ENCODE measurements at regions not wholly inside any gene's neighbourhood (a gene's known extent, or its start where the extent isn't known, plus 50 kb on each side); places are given as distances from the start of the nearest gene placed in this dataset.

DNA sequence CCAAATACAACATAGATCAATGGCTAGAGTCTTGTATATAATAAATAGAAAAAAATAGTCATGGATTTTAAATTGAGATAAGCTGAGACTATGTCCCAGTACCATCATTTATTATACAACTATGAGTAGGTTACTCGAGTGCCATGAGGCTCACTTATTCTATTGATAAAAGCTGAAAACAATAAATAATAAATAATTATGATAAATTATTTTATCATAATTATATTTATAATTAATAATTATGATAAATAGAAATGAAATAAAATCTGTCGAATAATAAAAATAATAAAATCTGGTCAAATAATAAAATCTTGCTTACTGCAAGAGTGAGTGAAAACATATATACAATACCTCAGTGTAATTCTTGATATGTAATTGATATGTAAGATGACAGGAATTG lies 801.4 kb downstream of the FAM181B start:
- TF ChIP-seq, protein P1, sequence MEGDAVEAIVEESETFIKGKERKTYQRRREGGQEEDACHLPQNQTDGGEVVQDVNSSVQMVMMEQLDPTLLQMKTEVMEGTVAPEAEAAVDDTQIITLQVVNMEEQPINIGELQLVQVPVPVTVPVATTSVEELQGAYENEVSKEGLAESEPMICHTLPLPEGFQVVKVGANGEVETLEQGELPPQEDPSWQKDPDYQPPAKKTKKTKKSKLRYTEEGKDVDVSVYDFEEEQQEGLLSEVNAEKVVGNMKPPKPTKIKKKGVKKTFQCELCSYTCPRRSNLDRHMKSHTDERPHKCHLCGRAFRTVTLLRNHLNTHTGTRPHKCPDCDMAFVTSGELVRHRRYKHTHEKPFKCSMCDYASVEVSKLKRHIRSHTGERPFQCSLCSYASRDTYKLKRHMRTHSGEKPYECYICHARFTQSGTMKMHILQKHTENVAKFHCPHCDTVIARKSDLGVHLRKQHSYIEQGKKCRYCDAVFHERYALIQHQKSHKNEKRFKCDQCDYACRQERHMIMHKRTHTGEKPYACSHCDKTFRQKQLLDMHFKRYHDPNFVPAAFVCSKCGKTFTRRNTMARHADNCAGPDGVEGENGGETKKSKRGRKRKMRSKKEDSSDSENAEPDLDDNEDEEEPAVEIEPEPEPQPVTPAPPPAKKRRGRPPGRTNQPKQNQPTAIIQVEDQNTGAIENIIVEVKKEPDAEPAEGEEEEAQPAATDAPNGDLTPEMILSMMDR (CRISPR knock-in tag; IDR thresholded peaks at IDR 0.05): no peak
- TF ChIP-seq POLR2AphosphoS5 (IDR thresholded peaks at IDR 0.05; ENCODE audit: low read depth, low read length) (no peak), ZNF563 (CRISPR knock-in tag; IDR thresholded peaks at IDR 0.05) (no peak), KAT8 (CRISPR knock-in tag; IDR thresholded peaks at IDR 0.05) (no peak), CBX2 (IDR thresholded peaks at IDR 0.05; ENCODE audit: low read depth, low read length) (no peak), CBX2 (CRISPR knock-in tag; IDR thresholded peaks at IDR 0.05; ENCODE audit: low read depth) (no peak), ZNF792 (CRISPR knock-in tag; IDR thresholded peaks at IDR 0.05) (no peak), CREM (IDR thresholded peaks at IDR 0.05) (no peak), CREM (CRISPR knock-in tag; IDR thresholded peaks at IDR 0.05) (no peak), ZNF790 (CRISPR knock-in tag; IDR thresholded peaks at IDR 0.05; ENCODE audit: borderline replicate concordance) (no peak), KLF16 (CRISPR knock-in tag; IDR thresholded peaks at IDR 0.05) (no peak), MYC (CRISPR knock-in tag; IDR thresholded peaks at IDR 0.05; ENCODE audit: borderline replicate concordance) (no peak)
- TF ChIP-seq, protein P2, sequence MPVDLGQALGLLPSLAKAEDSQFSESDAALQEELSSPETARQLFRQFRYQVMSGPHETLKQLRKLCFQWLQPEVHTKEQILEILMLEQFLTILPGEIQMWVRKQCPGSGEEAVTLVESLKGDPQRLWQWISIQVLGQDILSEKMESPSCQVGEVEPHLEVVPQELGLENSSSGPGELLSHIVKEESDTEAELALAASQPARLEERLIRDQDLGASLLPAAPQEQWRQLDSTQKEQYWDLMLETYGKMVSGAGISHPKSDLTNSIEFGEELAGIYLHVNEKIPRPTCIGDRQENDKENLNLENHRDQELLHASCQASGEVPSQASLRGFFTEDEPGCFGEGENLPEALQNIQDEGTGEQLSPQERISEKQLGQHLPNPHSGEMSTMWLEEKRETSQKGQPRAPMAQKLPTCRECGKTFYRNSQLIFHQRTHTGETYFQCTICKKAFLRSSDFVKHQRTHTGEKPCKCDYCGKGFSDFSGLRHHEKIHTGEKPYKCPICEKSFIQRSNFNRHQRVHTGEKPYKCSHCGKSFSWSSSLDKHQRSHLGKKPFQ (CRISPR knock-in tag; IDR thresholded peaks at IDR 0.05; ENCODE audit: insufficient replicate concordance): no peak
- TF ChIP-seq, protein P3, sequence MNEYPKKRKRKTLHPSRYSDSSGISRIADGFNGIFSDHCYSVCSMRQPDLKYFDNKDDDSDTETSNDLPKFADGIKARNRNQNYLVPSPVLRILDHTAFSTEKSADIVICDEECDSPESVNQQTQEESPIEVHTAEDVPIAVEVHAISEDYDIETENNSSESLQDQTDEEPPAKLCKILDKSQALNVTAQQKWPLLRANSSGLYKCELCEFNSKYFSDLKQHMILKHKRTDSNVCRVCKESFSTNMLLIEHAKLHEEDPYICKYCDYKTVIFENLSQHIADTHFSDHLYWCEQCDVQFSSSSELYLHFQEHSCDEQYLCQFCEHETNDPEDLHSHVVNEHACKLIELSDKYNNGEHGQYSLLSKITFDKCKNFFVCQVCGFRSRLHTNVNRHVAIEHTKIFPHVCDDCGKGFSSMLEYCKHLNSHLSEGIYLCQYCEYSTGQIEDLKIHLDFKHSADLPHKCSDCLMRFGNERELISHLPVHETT (CRISPR knock-in tag; conservative IDR thresholded peaks at IDR 0.05): no peak
